MG63 (cell line): ENCODE measurements at regions not wholly inside any gene's neighbourhood (a gene's known extent, or its start where the extent isn't known, plus 50 kb on each side); places are given as distances from the start of the nearest gene placed in this dataset.

Source experiments
- DNase-seq: peaks from one replicate; pipeline ENCODE4 v3.0.0-alpha.2; 2020
- H3K27me3 ChIP-seq: fragments of 250-450 bp; sonication (Bioruptor Pico); 2 replicates; pipeline ENCODE4 v1.5.1; 2020; ENCODE audit warnings: mild to moderate bottlenecking, moderate library complexity
- H3K36me3 ChIP-seq: fragments of 250-450 bp; sonication (Bioruptor Pico); 2 replicates; pipeline ENCODE4 v1.5.1; 2020; ENCODE audit warnings: mild to moderate bottlenecking, moderate library complexity
- H3K4me3 ChIP-seq: fragments of 250-450 bp; sonication (Bioruptor Pico); 2 replicates; pipeline ENCODE4 v1.5.1; 2020; ENCODE audit warnings: mild to moderate bottlenecking, moderate library complexity
- H3K9me3 ChIP-seq: fragments of 250-450 bp; sonication (Bioruptor Pico); 2 replicates; pipeline ENCODE4 v1.5.1; 2020; ENCODE audit warnings: mild to moderate bottlenecking, moderate library complexity

DNA sequence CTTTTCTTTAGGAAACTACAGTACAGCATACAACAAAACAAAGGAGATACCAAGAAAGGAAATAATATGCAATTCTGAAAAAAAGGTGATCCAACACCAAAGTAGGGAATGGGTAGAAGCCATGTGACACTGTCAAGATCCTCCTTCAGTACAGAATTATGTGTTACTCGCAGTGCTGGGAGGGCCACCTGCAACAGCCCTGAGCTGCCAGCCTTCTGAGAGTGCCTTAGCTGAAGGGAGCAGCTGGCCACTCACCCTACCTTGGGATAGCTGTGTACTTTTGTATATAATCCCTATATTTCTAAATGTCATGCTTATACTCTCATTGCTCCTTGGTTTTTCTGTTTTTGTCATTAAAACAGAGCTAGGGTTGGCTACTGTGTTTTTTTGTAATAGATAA is 1518.2 kb upstream of the PCDH20 start:
- Histone ChIP-seq H3K4me3 (no peak overlapping the region), H3K36me3 (no peaks in the 10 kb centered on the region), H3K9me3 (no peaks in the 10 kb centered on the region), H3K27me3 (no peaks in the 10 kb centered on the region)
- no peak for DNase-seq

DNA sequence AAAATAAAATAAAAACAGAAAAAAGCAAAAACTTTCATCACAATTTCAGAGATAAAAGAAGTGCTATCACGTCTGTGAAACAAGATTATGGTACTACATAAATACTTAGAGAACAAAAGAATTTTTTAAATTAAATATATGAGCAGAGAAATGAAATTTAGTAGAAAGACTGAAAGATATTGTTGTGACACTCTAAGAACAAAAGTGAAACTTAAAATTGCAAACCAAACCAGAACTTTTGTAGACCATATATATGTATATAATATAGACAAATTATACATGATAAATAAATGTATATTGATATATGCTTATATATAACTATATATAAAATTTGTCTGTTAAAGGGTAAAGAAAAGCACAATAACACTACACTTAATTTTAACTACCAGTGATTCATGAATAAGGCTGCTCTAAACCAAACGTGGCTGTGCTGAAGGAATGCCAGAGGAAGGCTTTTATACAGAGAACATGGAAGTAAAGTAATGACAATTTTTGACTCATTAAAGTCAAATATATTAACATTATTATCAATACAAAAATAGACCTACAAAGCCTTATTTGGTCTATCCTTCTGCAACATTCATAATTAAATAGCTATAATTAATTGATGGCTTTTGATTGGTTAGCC is 1516.7 kb upstream of the PCDH20 start:
- H3K9me3 ChIP-seq: no peaks in the 10 kb centered on the region
- DNase-seq: peak; percentile 33
- no peaks in the 10 kb centered on the region for H3K36me3 ChIP-seq
- peak overlapping the region; percentile 6 for H3K4me3 ChIP-seq
- no peaks in the 10 kb centered on the region for H3K27me3 ChIP-seq

DNA sequence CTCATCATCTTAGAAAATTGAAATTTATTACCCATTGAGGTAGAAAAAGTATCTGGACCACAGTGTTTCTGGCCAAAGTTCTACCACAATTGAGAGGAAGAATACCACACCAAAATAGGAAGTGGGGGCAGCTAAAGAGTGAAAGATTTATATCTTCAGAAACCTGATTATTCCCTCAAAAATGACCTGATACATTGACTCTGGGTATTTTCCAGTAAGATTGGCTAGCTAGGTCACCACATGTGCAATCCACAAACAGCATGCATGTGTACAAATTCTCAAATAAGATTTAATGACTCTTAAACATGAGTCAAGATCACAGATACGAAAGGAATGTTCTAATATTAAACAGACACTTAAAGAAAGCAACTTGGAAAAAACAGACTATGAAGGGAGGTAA is 1516.2 kb upstream of the PCDH20 start:
- H3K4me3 ChIP-seq: peak overlapping the region; percentile 6
- H3K36me3 ChIP-seq: no peaks in the 10 kb centered on the region
- no peaks in the 10 kb centered on the region for H3K27me3 ChIP-seq
- H3K9me3 ChIP-seq: no peaks in the 10 kb centered on the region
- DNase-seq: peak; percentile 7

DNA sequence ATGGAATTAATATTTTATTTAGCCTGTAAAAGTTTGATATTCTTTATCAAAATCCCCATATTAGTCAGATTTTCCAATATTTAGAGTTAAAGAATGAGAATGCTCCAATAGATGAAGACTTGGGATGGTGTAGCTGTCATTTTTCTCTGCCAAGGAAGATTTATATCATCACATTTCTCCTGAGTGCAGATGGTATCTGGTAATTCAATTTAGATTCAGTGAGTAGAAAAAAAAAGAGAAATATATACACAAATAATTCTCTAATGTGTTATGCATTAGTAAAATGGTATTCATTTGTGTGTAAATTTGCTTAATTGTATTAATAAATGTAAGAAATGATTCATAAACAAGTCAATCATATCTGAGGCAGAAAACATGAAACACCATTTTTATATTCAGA is 1508.7 kb upstream of the PCDH20 start:
- H3K27me3 ChIP-seq: no peaks in the 10 kb centered on the region
- H3K9me3 ChIP-seq: no peaks in the 10 kb centered on the region
- H3K4me3 ChIP-seq: no peak overlapping the region
- DNase-seq: no peak
- H3K36me3 ChIP-seq: no peaks in the 10 kb centered on the region

DNA sequence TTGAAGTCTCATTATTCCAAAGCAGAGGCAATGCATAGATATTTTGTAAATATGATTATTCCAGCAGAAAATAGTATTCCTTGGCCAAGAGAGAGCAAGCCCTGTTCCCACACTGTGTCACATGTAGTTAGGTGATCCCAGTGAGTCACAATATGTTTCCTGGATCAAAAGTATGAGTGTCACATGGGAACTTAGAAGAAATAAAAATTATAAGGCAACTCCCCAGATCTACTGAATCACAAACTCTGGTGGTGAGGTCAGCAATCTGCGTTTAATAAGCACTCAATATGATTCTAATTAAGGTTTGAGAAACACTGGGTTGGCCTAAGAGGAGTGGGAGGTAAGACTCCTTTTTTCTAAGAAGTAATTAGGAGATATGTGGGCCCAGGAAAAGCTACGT is 1504.5 kb upstream of the PCDH20 start:
- Histone ChIP-seq H3K4me3 (no peak overlapping the region), H3K36me3 (no peaks in the 10 kb centered on the region), H3K9me3 (no peaks in the 10 kb centered on the region), H3K27me3 (no peaks in the 10 kb centered on the region)
- DNase-seq: no peak

DNA sequence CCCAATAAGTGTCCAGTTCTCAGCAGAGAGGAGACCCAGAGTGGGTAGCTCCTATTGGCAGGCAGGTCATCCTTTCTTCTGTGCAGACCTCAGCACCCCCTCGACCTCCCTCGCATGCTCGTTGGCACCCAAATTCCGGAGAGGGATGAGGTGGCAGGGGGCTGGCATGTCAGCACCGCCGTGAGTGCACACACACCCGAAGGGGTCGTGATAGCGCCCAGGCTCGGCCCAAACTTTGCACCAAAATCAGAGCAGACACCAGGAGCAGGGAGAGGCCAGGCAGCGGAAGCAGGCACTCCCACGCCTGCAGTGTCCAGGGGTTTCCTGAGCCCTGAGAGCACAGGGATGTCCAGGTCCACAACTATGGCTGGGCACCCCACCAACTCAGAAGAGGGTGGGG is 1503.8 kb upstream of the PCDH20 start:
- DNase-seq: no peak
- H3K36me3 ChIP-seq: no peaks in the 10 kb centered on the region
- no peaks in the 10 kb centered on the region for H3K27me3 ChIP-seq
- no peaks in the 10 kb centered on the region for H3K9me3 ChIP-seq
- H3K4me3 ChIP-seq: no peak overlapping the region

DNA sequence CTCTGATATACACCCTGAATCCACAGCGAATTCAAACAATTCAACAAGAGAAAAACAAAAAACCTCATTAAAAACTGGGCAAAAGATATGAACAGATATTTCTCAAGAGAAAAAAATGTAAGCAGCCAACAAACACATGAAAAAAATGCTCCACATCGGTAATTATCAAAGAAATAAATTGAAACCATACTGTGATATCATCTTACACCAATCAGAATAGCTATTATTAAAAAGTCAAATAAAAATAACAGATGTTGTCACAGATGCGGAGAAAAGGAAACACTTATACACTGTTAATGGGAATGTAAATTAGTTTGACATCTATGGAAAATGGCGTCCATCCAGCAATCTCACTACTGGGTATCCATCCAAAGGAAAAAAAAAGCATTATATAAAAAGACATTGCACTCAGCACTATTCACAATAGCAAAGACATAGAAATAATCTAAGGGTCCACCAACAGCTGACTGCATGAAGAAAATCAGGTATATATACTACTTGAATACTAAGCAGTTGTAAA is 1495.0 kb upstream of the PCDH20 start:
- H3K4me3 ChIP-seq: no peak overlapping the region
- DNase-seq: no peak
- H3K9me3 ChIP-seq: no peaks in the 10 kb centered on the region
- H3K27me3 ChIP-seq: no peaks in the 10 kb centered on the region
- no peaks in the 10 kb centered on the region for H3K36me3 ChIP-seq

DNA sequence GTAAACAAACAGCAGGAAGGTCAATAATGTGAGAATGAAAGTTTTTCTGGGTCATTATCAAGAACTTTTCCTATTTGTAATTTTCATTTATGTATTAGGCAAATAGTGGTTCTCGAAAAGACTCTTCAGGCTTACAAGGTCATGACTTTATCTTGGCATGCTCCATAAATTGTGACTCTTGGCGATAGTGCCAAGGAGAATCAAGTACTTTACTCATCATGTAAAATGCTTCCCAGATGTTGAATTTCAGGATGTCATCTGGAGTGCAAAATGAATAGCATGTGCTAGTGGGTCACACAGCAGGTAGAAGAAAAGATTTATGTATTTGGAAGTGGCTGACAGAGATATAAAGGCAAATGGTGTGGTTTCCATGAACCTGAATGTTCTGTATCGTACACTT is 1492.7 kb upstream of the PCDH20 start:
- DNase-seq: no peak
- Histone ChIP-seq H3K4me3 (no peak overlapping the region), H3K27me3 (no peaks in the 10 kb centered on the region), H3K9me3 (no peaks in the 10 kb centered on the region), H3K36me3 (no peaks in the 10 kb centered on the region)

DNA sequence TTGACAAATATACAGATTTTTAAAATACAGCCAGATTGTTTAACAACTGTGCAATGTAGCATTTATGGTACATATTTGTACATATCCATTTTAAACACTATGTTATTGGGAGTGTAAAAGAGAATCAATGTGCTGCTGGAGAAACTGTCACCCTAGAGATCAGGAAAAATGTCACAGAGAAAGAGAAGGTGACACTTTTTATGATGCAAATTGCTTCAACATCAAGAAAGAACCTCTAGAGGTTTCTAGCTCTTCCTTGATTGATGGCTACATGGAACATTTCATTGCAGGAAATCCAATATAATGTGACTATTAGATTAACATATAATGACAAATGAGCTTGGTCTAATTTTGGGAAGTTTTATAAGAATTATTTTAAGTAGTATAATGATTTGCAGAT is 1491.2 kb upstream of the PCDH20 start:
- no peak for DNase-seq
- no peaks in the 10 kb centered on the region for H3K27me3 ChIP-seq
- H3K9me3 ChIP-seq: no peaks in the 10 kb centered on the region
- H3K4me3 ChIP-seq: no peak overlapping the region
- no peaks in the 10 kb centered on the region for H3K36me3 ChIP-seq

DNA sequence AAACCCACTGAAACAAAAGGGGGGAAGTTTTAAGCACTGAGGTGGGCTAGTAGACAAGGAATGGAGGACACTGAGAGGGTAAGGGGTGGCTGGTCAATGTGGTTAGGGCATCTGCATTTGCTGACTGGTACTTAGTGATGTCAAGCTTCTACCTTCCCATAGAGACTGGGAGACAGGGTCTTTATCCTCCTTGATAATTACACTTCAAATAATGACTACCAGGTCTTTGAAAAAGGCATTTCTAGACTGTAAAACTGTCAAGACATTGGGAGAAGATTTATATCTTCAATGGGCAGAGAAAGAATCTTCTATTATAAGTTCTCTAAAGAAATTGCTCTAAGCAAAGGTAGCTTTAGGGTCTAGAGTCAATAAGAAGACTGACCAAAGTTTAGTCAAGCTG is 1490.8 kb upstream of the PCDH20 start:
- H3K36me3 ChIP-seq: no peaks in the 10 kb centered on the region
- no peak for DNase-seq
- H3K4me3 ChIP-seq: no peak overlapping the region
- no peaks in the 10 kb centered on the region for H3K27me3 ChIP-seq
- H3K9me3 ChIP-seq: no peaks in the 10 kb centered on the region

DNA sequence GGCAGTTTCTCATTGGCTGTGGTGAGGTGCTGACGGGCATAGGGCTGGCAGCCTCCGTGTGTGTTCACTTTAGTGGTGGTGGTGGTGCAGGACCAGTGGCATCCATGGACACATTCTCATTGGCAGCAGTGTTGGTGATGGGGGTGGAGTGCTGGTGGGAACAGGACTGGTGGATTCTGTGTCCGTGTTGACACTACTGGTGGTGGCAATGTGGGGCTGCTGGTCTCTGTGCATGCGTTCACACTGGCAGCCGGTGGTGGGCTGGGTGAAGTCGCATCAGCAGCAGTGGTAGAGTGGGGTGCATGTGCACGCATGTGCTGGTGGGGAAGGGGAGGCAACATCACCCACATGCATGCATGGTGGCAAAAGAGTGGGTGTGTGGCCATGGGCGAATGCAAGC is 1471.4 kb upstream of the PCDH20 start:
- Histone ChIP-seq H3K27me3 (no peaks in the 10 kb centered on the region), H3K4me3 (no peak overlapping the region), H3K9me3 (no peaks in the 10 kb centered on the region), H3K36me3 (no peaks in the 10 kb centered on the region)
- no peak for DNase-seq

DNA sequence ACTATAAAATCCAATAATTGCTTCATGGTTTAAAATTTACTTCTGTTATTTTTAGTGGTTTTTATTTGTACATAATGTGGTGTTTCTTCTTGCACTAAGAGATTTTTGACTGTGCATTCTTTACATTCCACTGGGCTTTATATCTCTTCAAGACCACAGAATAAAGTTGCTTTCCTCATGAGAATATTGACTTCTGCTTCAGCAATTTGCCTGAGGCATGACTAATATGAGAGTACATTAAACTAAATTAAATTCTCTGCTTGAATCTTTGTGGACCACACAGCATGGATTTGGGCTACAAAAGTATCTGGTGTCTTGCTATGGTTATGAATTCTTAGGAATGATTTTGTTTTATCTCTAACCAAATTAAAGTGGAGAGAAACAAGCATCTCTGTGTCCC is 1463.4 kb upstream of the PCDH20 start:
- Histone ChIP-seq H3K9me3 (0 out of 2 replicates have a peak, but pooled peaks cover 3% of the 10 kb centered on the region), H3K27me3 (no peaks in the 10 kb centered on the region)
- DNase-seq: no peak

DNA sequence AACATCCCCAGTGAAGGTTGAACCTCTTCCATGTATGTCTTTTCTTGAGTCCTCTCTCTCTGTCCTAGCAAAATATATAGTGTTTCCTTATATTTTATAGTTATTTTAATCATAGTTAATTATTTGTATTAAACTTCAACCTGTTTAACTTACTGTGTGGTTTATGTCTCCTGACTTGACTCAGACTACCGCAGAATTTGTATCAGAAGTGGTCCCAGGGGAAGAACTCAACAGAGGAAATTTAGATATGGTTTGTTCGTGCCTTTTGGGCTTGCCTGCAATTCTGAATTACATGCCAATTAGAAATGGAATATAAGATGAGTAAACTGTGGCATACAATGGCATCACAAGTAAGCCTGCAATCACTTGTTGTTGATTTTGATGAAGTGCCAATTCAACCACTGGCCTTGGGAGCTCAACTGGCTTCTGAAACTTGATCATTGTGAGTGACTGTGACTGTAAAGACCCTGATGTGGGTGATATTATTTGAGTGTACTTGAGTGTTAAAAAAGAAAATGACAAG is 1459.5 kb upstream of the PCDH20 start:
- Histone ChIP-seq H3K9me3 (no peaks in the 10 kb centered on the region), H3K4me3 (no peak overlapping the region)
- DNase-seq: no peak

More for the DNA sequence above, 1463.4 kb upstream of the PCDH20 start:
- H3K4me3 ChIP-seq: no peak overlapping the region
- H3K36me3 ChIP-seq: no peaks in the 10 kb centered on the region

DNA sequence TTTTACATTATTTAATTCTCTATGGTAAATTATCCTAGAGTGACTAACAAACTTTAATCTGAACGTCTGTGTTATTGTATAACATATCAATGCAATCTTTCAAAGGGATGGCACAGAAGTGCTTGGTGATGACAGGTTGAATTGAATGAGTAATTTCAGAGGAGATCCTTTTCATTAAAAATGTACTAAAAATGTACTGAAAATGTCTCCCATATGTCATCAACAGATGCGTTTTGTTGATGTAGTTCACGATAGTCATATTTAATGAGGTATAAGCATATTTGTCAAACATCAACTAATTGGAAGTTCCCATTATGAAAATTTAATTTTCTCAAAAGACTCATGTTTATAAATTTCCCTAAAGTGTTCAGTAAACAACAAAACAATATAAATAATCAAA is 1434.7 kb upstream of the PCDH20 start:
- no peaks in the 10 kb centered on the region for H3K27me3 ChIP-seq
- no peaks in the 10 kb centered on the region for H3K36me3 ChIP-seq
- DNase-seq: no peak
- H3K9me3 ChIP-seq: no peaks in the 10 kb centered on the region
- no peak overlapping the region for H3K4me3 ChIP-seq

More for the DNA sequence above, 1459.5 kb upstream of the PCDH20 start:
- no peaks in the 10 kb centered on the region for H3K36me3 ChIP-seq
- no peaks in the 10 kb centered on the region for H3K27me3 ChIP-seq

DNA sequence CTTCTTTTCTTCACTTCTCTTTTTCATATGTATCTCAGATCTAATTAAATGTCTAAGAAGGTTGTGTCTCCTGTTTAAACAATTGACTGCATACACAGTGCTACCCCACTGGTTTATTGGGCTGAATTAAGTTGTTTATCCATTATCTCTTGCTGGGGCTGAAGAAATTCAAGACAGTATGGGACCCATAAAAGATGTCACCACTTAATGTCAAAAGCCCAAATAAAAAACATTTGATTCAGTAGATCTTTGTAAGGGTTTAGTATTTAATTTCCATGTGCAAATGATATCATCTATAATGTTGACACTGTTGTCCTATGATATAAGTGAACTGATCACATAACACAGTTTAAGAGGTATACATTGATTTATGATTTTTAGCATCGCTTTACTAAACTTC is 1431.9 kb upstream of the PCDH20 start:
- H3K4me3 ChIP-seq: no peak overlapping the region
- H3K9me3 ChIP-seq: no peaks in the 10 kb centered on the region
- H3K27me3 ChIP-seq: no peaks in the 10 kb centered on the region
- no peaks in the 10 kb centered on the region for H3K36me3 ChIP-seq
- no peak for DNase-seq

DNA sequence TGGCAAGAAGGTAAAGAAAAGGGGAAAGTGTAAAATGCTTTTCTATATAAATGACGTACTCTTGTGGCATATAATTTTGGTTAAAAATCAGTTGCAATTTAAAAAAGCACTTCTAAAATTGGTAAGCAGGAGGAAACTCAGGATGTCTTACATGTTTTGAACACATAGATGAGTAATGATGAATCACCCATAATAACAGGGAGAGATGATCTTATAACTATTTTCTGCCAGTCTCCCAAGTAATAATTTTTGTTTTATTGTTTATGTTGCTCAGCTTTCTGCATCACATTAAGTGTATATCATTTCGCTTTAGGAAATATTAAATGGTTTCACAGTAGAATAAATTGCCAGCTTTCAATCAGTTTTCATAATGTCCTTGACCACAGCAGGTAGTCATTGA is 1430.7 kb upstream of the PCDH20 start:
- DNase-seq: no peak
- H3K4me3 ChIP-seq: no peak overlapping the region

DNA sequence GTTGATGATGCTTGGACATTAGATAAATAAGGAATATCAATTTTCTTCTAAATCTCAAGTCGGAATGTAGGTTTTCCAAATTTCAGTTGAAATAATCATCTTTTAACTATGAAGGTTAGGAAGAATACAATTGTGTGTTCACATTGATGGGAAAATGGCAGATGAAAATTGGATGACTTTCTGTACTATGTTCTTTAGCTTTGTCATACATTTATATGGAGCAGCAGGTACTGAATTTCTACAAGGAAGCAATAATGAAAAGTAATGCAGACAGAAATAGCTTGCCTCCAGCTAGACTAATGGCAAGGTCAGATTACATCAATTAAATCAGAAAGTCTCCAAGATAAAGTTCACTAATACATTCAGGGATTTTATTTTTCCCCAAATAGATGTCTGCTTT is 1423.7 kb upstream of the PCDH20 start:
- DNase-seq: no peak
- Histone ChIP-seq H3K9me3 (no peaks in the 10 kb centered on the region), H3K27me3 (no peaks in the 10 kb centered on the region), H3K4me3 (no peak overlapping the region), H3K36me3 (no peaks in the 10 kb centered on the region)

More for the DNA sequence above, 1430.7 kb upstream of the PCDH20 start:
- H3K9me3 ChIP-seq: no peaks in the 10 kb centered on the region
- H3K36me3 ChIP-seq: no peaks in the 10 kb centered on the region
- H3K27me3 ChIP-seq: no peaks in the 10 kb centered on the region

DNA sequence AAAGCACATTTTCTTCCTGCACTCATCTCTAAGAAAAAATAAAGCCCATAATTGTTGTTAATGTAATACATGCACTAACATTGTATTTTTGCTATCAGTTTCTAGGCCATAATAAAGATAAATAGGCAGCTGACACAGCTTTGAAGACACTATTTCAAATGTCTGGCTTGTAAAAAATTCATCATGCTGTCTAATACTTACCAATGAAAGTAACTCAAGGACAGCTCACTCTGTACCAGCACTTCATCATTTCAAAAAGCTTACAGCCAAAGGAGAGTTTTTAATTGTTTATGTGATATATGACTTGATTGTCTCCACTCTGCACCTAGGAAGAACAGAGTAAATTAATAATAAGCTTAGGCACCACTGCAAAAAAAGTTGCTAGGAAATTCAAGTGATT is 1423.3 kb upstream of the PCDH20 start:
- no peaks in the 10 kb centered on the region for H3K27me3 ChIP-seq
- H3K4me3 ChIP-seq: no peak overlapping the region
- no peaks in the 10 kb centered on the region for H3K9me3 ChIP-seq
- DNase-seq: no peak
- no peaks in the 10 kb centered on the region for H3K36me3 ChIP-seq
